Hepatocyte (in vitro differentiated cells): ENCODE measurements at regions not wholly inside any gene's neighbourhood (a gene's known extent, or its start where the extent isn't known, plus 50 kb on each side); places are given as distances from the start of the nearest gene placed in this dataset.

ENCODE experiments used
- EZH2 ChIP-seq: fragments of 200-600 bp; sonication (generic); IDR thresholded peaks from 2 replicates; pipeline ENCODE4 v1.6.1; 2016; ENCODE audit warnings: antibody characterized with exemption, mild to moderate bottlenecking, borderline replicate concordance
- TF ChIP-seq, protein P1 (sequence below): fragments of 200-600 bp; sonication (generic); IDR thresholded peaks from 2 replicates; pipeline ENCODE4 v1.5.1; 2016; ENCODE audit warnings: antibody characterized with exemption, mild to moderate bottlenecking; ENCODE audit not compliant: poor library complexity

- TF ChIP-seq, protein P1, sequence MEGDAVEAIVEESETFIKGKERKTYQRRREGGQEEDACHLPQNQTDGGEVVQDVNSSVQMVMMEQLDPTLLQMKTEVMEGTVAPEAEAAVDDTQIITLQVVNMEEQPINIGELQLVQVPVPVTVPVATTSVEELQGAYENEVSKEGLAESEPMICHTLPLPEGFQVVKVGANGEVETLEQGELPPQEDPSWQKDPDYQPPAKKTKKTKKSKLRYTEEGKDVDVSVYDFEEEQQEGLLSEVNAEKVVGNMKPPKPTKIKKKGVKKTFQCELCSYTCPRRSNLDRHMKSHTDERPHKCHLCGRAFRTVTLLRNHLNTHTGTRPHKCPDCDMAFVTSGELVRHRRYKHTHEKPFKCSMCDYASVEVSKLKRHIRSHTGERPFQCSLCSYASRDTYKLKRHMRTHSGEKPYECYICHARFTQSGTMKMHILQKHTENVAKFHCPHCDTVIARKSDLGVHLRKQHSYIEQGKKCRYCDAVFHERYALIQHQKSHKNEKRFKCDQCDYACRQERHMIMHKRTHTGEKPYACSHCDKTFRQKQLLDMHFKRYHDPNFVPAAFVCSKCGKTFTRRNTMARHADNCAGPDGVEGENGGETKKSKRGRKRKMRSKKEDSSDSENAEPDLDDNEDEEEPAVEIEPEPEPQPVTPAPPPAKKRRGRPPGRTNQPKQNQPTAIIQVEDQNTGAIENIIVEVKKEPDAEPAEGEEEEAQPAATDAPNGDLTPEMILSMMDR, result no peak
- no peak for TF ChIP-seq EZH2
Measured at GRCh38 chr1:157196245-157196543, 58.0 kb upstream of the ETV3 start.
